ENCODE measurements at regions not wholly inside any gene's neighbourhood (a gene's known extent, or its start where the extent isn't known, plus 50 kb on each side); places are given as distances from the start of the nearest gene placed in this dataset.

DNA sequence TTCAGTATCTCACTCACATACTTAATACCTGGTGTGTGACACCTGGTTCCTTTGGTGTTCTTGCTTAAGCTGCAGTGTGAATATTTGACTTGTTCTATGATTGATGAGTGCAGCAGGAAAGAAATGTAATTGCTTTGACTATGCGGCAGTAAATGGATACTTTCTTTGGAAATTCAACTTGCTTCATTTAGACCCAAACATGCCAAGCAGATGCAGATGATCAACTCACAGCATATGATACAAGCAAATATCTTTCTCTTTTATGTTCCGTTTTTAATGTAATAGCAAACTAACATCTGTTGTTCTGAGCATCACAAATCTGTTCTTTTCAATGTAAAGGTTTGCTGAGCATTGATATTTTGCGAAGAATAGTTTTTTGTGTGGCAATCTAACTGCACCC lies 549.5 kb downstream of the C4orf33 start:
- H3K4me1 ChIP-seq (ENCODE audit: control insufficient read depth, insufficient read depth, low read length), result no peaks in the 10 kb centered on the region
- H3K9me3 ChIP-seq (ENCODE audit: control insufficient read depth, insufficient read depth, low read length), result no peaks in the 10 kb centered on the region
- no peak overlapping the region for H3K27ac ChIP-seq (ENCODE audit: low read depth, low read length)
- H3K4me3 ChIP-seq (ENCODE audit: low read depth, low read length), result no peak overlapping the region
- peak in 2 of 6 donors; percentile 0 to 63 for DNase-seq (ENCODE audit: low read depth in 4 of 6, low spot score in 6 of 6)
- no CpG with 5 or more reads among the region's 3 CpGs for WGBS (ENCODE audit: insufficient coverage)
- H3K36me3 ChIP-seq (ENCODE audit: control insufficient read depth, insufficient read depth, low read length), result no peaks in the 10 kb centered on the region
- no peaks in the 10 kb centered on the region for H3K27me3 ChIP-seq (ENCODE audit: control insufficient read depth, insufficient read depth, low read length)

DNA sequence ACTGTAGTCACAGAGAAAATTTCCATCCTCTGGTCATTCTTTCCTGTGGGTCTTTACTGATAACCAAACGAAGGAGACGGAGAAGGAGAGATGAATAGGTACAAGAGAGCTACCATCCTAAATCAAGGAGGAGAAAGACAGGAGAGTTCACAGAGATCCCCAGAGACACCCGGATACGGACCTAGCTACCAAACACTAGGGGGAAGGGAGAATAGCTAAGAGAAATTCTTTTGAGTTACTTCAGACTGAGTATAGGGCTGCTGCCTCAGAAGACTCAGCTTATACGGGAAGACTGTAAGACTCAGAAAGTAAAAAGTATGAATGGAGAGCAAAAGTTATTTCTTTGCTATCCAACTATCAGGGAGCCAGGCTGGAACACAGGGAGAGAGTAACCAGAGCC lies 572.1 kb downstream of the C4orf33 start:
- no CpG with 5 or more reads among the region's 5 CpGs for WGBS (ENCODE audit: insufficient coverage)

DNA sequence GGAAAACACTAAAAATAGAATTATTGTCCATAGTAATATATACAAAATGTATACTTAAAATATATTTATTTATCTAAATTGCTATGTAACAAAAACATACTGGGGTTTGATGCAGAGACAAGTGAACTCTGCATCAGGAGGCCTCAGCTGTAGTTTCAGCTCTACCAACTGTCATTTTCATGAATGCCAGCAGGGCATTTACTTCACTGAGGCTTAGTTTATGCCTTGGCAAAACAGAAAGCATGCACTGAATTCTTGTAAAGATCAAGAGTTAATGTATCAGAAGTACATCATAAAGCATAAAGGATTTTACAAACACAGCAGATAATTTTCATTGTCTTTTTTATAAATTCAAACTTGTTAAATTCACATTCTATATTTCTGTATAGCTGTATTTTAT lies 577.0 kb downstream of the C4orf33 start:
- Histone ChIP-seq H3K4me1 (ENCODE audit: control insufficient read depth, insufficient read depth, low read length) (no peaks in the 10 kb centered on the region), H3K9me3 (ENCODE audit: control insufficient read depth, insufficient read depth, low read length) (no peaks in the 10 kb centered on the region), H3K4me3 (ENCODE audit: low read depth, low read length) (no peak overlapping the region), H3K36me3 (ENCODE audit: control insufficient read depth, insufficient read depth, low read length) (no peaks in the 10 kb centered on the region), H3K27ac (ENCODE audit: low read depth, low read length) (no peak overlapping the region), H3K27me3 (ENCODE audit: control insufficient read depth, insufficient read depth, low read length) (no peaks in the 10 kb centered on the region)
- DNase-seq (ENCODE audit: low read depth in 4 of 6, low spot score in 6 of 6), result peak in 1 of 6 donors; percentile 44

More for the DNA sequence above, 572.1 kb downstream of the C4orf33 start:
- Histone ChIP-seq H3K4me3 (ENCODE audit: low read depth, low read length) (no peak overlapping the region), H3K27me3 (ENCODE audit: control insufficient read depth, insufficient read depth, low read length) (no peaks in the 10 kb centered on the region), H3K36me3 (ENCODE audit: control insufficient read depth, insufficient read depth, low read length) (no peaks in the 10 kb centered on the region), H3K4me1 (ENCODE audit: control insufficient read depth, insufficient read depth, low read length) (no peaks in the 10 kb centered on the region), H3K27ac (ENCODE audit: low read depth, low read length) (no peak overlapping the region), H3K9me3 (ENCODE audit: control insufficient read depth, insufficient read depth, low read length) (no peaks in the 10 kb centered on the region)
- DNase-seq (ENCODE audit: low read depth in 4 of 6, low spot score in 6 of 6), result no peak

DNA sequence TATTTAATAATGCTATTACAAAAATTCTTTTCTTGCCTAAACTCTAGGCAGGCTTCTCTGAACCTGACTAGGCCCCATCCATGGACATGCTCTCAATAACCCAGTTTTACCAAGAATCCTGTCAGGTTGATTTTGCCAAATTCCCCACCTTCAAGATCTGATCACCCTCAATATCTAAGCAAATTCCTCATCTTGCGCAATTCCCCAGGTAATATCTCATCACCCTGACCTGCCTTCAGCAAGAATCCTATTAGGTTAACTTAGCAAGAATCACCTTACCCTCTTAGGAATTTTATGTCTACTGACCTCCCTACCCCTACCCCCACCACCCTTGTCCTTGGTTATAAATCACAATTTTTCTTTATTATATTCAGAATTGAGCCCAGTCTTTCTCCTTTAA lies 579.1 kb downstream of the C4orf33 start:
- no peak for DNase-seq (ENCODE audit: low read depth in 4 of 6, low spot score in 6 of 6)
- H3K4me3 ChIP-seq (ENCODE audit: low read depth, low read length), result no peak overlapping the region
- H3K27ac ChIP-seq (ENCODE audit: low read depth, low read length), result no peak overlapping the region
- H3K36me3 ChIP-seq (ENCODE audit: control insufficient read depth, insufficient read depth, low read length), result no peaks in the 10 kb centered on the region
- H3K27me3 ChIP-seq (ENCODE audit: control insufficient read depth, insufficient read depth, low read length), result no peaks in the 10 kb centered on the region
- no peaks in the 10 kb centered on the region for H3K4me1 ChIP-seq (ENCODE audit: control insufficient read depth, insufficient read depth, low read length)
- no peaks in the 10 kb centered on the region for H3K9me3 ChIP-seq (ENCODE audit: control insufficient read depth, insufficient read depth, low read length)
- 100% methylated on average over 1 of the region's 1 CpG for WGBS (ENCODE audit: insufficient coverage)

DNA sequence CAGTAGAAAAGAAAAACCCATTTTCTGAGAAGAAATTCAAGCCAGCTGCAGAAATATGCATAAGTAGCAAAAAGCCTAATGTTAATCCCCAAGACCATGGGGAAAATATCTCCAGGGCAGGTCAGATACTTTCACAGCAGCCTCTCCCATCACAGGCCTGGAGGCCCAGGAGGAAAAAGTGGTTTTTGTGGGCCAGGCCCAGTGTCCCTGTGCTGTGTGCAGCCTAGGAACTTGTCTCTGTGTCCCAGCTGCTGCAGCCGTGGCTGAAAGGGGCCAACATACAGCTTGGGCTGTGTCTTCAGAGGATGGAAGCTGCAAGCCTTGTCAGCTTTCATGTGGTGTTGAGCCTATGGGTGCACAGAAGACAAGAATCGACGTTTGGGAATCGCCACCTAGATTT lies 581.0 kb downstream of the C4orf33 start:
- Histone ChIP-seq H3K27me3 (ENCODE audit: control insufficient read depth, insufficient read depth, low read length) (no peaks in the 10 kb centered on the region), H3K4me3 (ENCODE audit: low read depth, low read length) (no peak overlapping the region), H3K36me3 (ENCODE audit: control insufficient read depth, insufficient read depth, low read length) (no peaks in the 10 kb centered on the region), H3K27ac (ENCODE audit: low read depth, low read length) (no peak overlapping the region), H3K4me1 (ENCODE audit: control insufficient read depth, insufficient read depth, low read length) (no peaks in the 10 kb centered on the region), H3K9me3 (ENCODE audit: control insufficient read depth, insufficient read depth, low read length) (no peaks in the 10 kb centered on the region)
- 91% methylated on average over 4 of the region's 4 CpGs for WGBS (ENCODE audit: insufficient coverage)
- no peak for DNase-seq (ENCODE audit: low read depth in 4 of 6, low spot score in 6 of 6)

DNA sequence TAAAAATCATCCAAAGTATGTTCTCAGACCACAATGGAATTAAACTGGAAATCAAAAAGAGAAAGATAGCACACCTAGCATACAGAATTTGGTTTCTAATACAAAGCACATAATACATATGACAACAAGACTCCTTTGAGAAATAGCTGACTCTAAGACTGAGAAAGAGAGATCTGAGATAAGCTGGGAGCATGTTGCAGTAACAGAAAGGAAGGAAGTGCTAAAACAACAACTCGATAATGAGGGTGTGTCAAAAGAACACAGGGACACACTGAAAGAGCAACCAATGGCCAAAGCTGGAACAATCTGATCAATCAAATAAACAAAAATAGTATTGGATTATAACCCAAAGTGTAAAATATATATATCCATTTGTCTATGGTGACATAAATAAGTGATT lies 586.6 kb downstream of the C4orf33 start:
- H3K27me3 ChIP-seq (ENCODE audit: control insufficient read depth, insufficient read depth, low read length), result no peaks in the 10 kb centered on the region
- no peak for DNase-seq (ENCODE audit: low read depth in 4 of 6, low spot score in 6 of 6)
- H3K9me3 ChIP-seq (ENCODE audit: control insufficient read depth, insufficient read depth, low read length), result no peaks in the 10 kb centered on the region
- H3K36me3 ChIP-seq (ENCODE audit: control insufficient read depth, insufficient read depth, low read length), result no peaks in the 10 kb centered on the region
- no peak overlapping the region for H3K27ac ChIP-seq (ENCODE audit: low read depth, low read length)
- no peak overlapping the region for H3K4me3 ChIP-seq (ENCODE audit: low read depth, low read length)
- no peaks in the 10 kb centered on the region for H3K4me1 ChIP-seq (ENCODE audit: control insufficient read depth, insufficient read depth, low read length)
- WGBS (ENCODE audit: insufficient coverage), result no CpG with 5 or more reads among the region's 1 CpG

DNA sequence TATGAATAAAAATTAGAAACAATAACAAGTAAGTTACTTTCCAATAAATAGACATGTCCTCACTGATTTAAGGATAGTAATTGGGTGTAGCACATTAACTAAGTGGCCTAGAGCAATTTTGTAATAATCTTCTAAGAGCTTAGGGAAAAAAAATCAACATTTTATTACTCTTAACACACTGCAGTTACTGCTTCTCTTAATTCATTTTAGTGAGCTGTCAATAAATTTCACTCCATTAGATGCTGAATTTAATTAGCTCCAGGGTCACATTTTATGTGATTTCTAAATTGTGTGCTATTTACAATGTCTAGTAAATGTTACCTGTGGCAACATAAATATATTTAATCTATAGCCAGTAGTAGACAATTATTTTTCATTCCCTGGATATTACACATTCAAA lies 612.0 kb downstream of the C4orf33 start:
- Histone ChIP-seq H3K36me3 (ENCODE audit: control insufficient read depth, insufficient read depth, low read length) (no peaks in the 10 kb centered on the region), H3K27me3 (ENCODE audit: control insufficient read depth, insufficient read depth, low read length) (no peaks in the 10 kb centered on the region), H3K27ac (ENCODE audit: low read depth, low read length) (no peak overlapping the region), H3K4me1 (ENCODE audit: control insufficient read depth, insufficient read depth, low read length) (no peaks in the 10 kb centered on the region), H3K9me3 (ENCODE audit: control insufficient read depth, insufficient read depth, low read length) (no peaks in the 10 kb centered on the region), H3K4me3 (ENCODE audit: low read depth, low read length) (no peak overlapping the region)
- peak in 1 of 6 donors; percentile 53 for DNase-seq (ENCODE audit: low read depth in 4 of 6, low spot score in 6 of 6)

DNA sequence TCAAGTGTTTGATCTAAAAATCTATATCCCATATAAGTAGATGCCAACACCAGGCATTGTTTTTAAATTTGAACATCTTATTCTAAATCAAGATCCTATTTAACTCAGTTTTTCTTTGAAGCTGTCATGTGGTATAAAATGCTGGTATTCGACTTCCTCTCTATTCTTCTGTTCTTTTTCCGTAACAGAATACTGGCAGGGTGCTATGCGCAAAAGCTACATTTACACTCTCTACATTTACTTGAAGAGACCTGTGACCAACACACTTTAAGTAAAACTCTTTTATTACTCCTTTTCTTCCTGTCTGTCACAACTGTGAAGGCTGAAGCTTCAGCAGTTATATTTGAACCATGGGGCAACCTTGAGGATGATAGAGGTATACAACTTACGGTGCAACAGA lies 612.8 kb downstream of the C4orf33 start:
- WGBS (ENCODE audit: insufficient coverage), result 90% methylated on average over 2 of the region's 4 CpGs
- no peaks in the 10 kb centered on the region for H3K9me3 ChIP-seq (ENCODE audit: control insufficient read depth, insufficient read depth, low read length)

DNA sequence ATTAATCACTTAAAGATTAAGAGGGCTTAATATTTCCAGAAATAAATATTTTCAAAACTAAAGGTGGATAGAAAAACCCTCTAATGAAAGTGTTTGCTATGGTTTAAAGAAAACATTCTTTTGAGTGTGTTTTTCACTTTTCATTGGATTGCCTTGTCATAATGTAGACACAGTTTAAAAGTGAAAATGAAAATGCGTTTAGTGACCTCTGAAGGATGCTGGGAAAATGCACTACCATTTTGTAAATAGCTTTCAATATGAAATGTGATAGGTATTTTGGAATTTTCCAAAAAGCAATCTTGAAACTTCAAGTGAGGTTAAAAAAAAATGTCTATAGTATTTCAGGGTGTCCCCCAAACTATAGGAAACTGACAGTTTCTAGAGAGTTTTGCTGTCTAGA lies 642.2 kb downstream of the C4orf33 start:
- Histone ChIP-seq H3K27me3 (ENCODE audit: control insufficient read depth, insufficient read depth, low read length) (no peaks in the 10 kb centered on the region), H3K27ac (ENCODE audit: low read depth, low read length) (no peak overlapping the region), H3K36me3 (ENCODE audit: control insufficient read depth, insufficient read depth, low read length) (no peaks in the 10 kb centered on the region), H3K4me1 (ENCODE audit: control insufficient read depth, insufficient read depth, low read length) (no peaks in the 10 kb centered on the region), H3K9me3 (ENCODE audit: control insufficient read depth, insufficient read depth, low read length) (no peaks in the 10 kb centered on the region), H3K4me3 (ENCODE audit: low read depth, low read length) (no peak overlapping the region)
- WGBS (ENCODE audit: insufficient coverage), result no CpG with 5 or more reads among the region's 1 CpG
- no peak for DNase-seq (ENCODE audit: low read depth in 4 of 6, low spot score in 6 of 6)

More for the DNA sequence above, 612.8 kb downstream of the C4orf33 start:
- Histone ChIP-seq H3K4me1 (ENCODE audit: control insufficient read depth, insufficient read depth, low read length) (no peaks in the 10 kb centered on the region), H3K27me3 (ENCODE audit: control insufficient read depth, insufficient read depth, low read length) (no peaks in the 10 kb centered on the region), H3K4me3 (ENCODE audit: low read depth, low read length) (no peak overlapping the region), H3K27ac (ENCODE audit: low read depth, low read length) (no peak overlapping the region), H3K36me3 (ENCODE audit: control insufficient read depth, insufficient read depth, low read length) (no peaks in the 10 kb centered on the region)
- DNase-seq (ENCODE audit: low read depth in 4 of 6, low spot score in 6 of 6), result no peak

DNA sequence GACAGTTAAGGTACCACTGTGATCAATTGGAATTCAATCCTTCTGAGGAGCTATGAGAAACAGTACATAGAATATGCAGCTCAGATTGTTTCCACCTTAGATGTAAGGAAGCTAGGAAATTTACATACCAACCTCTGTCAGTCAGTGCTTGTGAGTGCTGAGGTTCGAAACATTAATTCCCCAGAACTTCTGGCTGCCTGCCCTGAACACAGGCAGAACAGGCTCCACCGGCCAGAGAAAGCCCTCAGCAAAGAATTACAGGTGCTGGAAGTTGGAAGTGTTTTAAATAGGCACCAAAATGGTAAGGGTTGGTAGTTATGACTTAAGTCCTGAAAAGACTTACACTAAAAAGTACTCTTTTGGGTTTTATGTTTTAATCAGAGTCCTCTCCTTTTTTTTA lies 651.8 kb downstream of the C4orf33 start:
- WGBS (ENCODE audit: insufficient coverage), result 76% methylated on average over 2 of the region's 2 CpGs
- no peak for DNase-seq (ENCODE audit: low read depth in 4 of 6, low spot score in 6 of 6)

More for the DNA sequence above, 651.8 kb downstream of the C4orf33 start:
- H3K9me3 ChIP-seq (ENCODE audit: control insufficient read depth, insufficient read depth, low read length), result no peaks in the 10 kb centered on the region
- H3K4me1 ChIP-seq (ENCODE audit: control insufficient read depth, insufficient read depth, low read length), result no peaks in the 10 kb centered on the region
- no peaks in the 10 kb centered on the region for H3K36me3 ChIP-seq (ENCODE audit: control insufficient read depth, insufficient read depth, low read length)
- H3K27ac ChIP-seq (ENCODE audit: low read depth, low read length), result no peak overlapping the region
- H3K4me3 ChIP-seq (ENCODE audit: low read depth, low read length), result no peak overlapping the region
- no peaks in the 10 kb centered on the region for H3K27me3 ChIP-seq (ENCODE audit: control insufficient read depth, insufficient read depth, low read length)

Data from spinal cord (tissue), 9 donors.